Dermis microvascular lymphatic vessel endothelial cell (primary cell): ENCODE measurements at regions not wholly inside any gene's neighbourhood (a gene's known extent, or its start where the extent isn't known, plus 50 kb on each side); places are given as distances from the start of the nearest gene placed in this dataset.

Experiments
- DNase-seq, 2 donors: peaks; one replicate each; pipeline versions ENCODE4 v3.0.0 to v3.0.0-alpha.2; 2010; ENCODE audit warnings: low read depth in 2 of 2

DNA sequence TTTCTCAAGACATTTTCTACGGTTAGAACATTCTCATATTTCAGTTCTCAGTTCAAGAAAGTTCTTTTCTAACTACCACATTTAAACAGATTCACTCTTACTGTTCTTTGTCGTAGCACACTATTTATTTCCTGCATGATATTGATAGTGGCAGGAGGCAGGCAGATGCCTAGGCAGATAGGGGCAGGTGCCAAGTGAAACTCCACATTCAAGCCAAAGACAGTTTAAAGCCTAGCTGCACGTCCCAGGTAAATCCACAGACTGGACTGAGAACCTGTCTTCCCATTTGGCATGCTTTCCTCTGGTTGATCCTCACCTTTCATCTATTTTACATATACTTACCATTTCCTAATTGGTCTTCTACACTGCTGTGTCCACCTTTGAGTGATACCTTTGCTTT is 359.3 kb downstream of the TMX3 start:
- no peak for DNase-seq

DNA sequence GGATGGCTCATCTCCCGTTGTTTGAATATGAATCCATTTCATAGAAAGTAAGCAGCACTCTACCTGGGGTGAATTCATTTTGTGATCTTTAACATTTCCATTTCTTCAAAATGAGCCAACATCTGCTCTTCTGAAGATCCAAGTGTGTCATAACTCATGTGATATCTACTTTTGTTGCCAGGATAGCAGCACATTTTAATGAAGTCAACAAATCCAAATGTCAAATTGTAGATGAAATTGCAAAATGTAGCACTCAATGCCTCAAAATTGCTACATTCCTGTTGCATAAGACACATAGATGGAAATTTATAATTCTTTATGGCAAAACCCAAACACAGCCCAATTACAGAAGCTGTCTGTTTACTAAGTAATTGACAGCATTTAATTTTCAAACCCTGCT is 360.7 kb downstream of the TMX3 start:
- DNase-seq = no peak

DNA sequence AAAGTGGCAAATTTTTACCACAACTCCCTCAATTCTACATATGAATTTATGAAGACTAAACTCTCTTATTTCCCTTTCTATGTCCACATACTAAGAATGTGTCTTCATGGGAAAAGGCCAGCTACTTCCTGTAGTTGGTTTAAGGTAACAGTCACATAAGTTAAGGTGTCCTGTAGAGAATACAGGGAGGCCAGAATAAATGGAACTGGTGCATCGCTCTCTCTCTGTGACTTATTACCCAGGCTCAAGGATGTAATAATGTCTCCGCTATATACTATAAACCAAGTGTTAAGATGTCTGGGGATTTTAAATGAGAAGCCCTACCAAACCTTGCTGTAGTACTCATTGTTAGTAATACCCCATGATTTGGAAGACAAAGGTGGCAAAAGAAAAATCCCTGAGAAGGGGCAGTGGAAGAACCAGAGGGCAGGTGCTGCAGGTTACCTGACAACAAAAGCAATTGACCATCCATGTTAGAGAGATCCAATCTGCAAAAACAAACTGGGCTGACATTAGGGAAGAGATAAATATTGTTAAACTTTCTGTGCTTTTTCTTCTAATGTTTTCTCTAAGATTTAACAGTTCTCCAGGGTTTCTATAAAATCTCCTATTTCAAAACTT is 372.8 kb downstream of the TMX3 start:
- DNase-seq = no peak

DNA sequence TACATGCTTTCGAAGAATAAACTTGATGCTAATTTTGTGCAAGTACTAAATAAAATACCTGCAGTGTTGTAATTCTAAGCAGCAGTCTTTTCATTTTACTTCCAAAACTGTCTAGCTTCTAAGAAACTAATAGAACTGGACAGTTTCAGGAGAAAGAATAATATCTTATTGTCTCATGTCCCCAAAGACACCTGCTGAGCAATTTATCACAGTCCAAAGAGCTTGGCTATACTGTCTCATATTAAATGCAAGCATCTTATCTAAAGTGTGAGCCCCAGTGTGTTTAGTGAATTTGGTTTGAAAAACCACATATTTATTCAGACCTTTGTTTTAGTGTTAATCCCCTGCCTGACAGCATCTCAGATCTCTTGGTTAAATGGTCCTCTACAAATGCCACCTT is 374.3 kb downstream of the TMX3 start:
- no peak for DNase-seq

DNA sequence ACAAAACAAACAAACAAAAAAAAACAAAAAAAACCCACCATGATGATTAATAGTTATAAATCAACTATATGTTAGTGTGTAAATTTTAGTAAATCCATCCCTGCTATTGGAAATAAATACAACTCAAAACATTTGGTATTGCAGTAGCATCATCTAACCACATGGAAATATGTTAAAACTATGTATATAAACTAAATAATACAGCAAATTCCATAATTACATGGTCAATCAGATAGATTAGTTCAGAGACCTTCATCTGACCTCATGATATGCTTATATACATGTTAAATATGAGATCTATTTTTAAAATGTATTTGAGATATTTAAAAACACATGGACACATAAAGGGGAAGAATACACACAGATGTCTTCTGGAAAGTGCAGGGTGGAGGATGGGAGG is 384.2 kb downstream of the TMX3 start:
- DNase-seq = no peak

DNA sequence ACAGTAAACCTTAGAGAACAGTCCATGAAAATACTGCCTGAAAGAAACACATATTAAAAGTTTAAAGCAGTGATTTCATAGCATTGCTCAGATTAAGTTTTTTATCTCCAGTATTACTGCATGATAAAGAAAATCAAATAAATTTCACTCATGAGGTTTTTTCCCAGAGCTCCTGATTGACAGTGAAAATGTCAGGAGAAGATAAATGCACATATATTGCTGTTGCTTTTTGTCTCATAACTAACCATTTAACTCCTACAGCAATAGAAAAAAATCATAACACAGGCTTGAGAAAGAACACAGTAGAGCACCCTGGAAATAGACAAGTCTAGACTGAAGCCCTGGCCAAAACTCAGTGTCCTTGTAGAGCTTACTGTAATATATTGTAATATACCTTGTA is 391.0 kb downstream of the TMX3 start:
- DNase-seq = no peak

DNA sequence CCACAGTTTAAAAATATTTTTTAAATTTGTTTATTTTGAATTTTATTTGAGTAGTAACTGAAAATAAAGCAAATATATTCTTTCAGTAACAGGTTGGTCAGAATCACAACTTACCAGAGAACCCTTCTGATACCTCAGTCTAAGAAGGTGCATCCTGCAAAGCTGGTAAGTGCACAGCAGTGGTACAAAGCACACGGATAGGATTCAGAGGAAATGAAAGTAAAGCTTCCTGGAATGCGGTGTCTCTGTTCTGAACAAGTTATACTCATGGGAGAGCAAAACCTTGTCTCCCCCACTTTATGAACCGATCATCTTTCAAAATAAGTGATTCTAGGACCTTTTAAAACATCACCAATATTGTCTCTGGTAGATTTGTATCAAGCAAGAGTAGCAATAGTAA is 398.3 kb downstream of the TMX3 start:
- no peak for DNase-seq

DNA sequence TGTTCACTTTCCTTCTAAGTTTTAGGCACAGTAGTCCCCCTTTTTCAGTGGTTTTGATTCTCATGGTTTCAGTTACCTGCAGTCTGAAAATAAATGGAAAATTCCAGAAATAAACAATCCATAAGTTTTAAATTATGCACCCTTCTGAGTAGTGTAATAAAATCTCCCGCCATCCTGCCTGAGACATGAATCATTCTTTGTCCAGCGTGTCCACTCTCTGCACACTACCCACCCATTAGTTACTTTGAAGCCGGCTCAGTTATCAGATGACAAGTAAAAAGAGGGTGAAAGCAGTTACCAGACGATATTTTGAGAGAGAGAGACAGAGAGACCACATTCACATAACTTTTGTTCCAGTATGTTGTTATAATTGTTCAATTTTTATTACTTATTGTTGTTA is 400.5 kb downstream of the TMX3 start:
- DNase-seq = no peak

DNA sequence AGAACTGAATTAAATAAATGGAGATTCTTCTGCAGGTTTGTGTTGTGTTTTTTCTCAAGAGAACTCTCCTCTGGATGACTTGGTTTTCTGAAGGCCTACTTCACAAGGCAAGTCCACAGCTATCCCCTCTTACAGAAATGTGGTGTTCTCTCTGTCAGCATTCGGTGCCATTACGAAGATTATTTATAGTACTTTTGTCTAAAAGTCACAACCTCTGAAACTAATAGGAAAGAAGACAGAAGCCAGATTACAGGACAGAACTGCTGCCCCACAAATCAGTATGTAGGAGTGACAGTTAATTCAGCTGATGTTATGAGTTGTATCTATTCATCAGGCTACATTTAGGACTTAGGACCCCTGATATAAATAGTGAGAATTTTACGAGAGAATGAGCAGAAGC is 413.5 kb downstream of the TMX3 start:
- no peak for DNase-seq

DNA sequence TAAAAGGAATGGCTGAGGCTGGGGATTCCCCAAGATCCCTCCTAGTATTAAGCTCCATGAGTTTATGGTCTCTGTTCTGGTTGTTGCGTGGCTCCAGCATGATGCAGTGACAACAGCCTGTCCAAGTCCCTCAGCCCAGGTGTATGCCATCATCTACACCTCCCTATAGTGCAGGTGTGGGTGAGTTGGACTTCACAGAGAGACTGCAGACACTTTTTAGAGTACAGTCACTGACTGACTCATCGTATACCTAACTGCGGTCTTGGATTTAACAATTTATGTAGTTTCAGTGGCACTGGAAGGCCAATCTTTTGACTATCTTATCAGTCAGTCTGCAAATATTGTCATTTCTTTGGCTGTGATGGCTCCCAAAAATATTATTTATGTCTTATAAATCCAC is 415.0 kb downstream of the TMX3 start:
- DNase-seq = no peak

DNA sequence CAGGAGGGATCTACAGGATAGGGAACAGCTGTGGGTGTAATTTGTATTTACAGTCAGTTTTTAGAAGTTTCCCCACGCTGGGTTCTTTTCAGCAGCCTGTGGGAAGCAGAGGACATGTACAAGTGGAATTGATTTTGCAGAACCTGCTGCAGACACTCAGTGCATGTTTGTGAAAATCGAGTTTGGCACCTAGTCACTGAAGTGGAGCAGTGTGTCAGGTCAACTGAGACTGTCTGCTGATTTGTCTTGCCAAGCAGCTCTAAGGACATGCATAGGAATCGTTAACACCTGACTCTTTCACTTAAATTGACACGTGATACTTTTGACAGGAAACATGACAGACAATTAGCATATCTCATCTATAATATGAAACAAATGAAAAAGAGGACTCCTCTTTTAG is 416.6 kb downstream of the TMX3 start:
- DNase-seq = no peak

DNA sequence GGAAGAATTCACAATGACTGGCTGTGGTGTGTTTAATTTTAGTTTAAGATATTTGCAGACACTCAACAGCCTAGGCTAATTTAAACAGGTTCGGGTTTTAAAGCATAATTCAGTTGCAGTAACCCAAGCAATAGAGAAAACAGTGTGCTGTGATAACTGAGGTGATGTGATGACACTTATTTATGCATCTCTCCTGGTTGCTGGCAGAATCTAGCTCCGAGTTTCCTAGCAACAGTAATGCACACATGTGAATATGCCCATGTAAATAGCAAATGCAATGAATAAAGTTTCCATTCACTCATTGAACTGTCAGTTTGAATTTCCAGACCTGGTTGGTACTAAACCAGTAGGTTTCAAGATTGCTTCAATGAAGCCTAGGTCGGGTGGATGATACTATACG is 426.5 kb downstream of the TMX3 start:
- no peak for DNase-seq

DNA sequence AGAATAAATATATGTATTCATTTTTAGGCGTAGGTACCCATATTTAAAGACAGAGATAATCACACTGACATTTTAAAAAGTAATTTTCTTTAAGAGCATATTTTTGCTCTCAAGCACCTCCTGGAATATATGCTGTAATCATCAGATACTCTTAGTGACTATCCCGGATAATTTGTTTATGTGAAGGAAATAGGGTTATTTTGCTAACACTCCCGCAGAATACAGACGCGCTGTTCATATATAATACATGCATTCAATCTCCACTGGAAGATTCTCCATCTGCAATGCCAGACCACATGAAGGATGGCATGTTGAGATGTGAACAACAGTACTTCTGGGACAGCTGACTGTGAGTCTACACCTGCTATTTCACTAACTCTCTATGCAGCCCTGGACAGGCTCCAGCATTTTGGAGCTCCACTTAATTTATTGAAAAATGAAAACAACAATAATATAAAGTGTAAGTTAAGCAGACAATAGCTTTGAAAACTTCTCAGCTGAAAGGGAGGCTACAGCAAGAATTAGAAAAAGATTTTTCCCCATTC is 430.6 kb downstream of the TMX3 start:
- DNase-seq = no peak

DNA sequence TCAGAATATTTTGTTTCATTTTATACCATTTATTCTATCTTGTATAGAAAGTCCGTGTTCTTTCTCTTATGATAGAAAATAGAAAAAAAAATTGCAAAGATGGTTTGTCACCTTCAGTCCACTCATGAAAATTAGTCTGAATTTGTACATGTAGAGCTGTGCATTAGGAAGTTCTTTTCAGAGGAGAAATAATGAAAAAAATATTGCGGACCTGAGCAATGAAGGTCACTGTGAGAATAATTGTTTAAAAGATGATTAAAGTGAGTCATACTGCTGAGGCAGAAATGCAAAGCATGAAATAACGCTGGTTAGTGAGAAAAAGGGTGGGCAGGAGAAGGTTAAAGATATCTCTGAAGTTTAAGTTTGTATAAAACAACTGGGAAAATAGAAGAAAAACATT is 431.1 kb downstream of the TMX3 start:
- no peak for DNase-seq

DNA sequence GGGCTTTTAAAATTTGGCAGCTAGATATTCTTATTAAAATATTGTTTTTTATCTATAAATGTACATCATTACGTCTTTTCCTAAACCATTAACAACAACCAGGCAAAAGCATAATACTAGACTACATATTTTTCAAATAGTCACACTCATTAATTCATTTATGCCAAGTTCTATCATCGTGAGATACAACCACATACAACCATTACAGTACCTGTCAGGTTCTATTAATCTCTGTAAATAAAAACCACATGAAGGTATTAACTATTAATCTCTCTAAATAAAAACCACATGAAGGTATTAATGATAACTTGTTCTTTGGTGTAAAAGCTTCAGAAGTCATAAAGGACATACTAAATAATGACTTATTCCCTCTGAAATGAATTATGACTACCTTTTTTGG is 432.7 kb downstream of the TMX3 start:
- DNase-seq = no peak

DNA sequence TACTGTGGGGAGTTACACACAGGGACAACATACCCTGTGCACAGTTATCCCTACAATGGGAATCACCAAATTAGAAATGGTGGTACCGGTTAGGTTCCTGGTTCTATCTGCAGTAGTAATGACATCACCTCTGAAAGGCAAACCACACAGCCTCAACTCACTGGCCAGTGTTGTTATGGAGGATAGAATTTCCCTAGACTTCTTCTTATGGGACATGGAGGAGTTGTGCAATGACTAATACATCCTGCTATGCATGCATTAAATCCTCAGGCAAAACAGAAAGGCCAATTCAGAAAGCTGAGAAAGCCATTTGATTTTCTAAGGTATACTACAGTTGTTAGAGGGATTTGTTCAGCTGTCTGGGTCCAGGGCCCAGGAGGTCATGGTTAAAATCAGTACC is 439.3 kb downstream of the TMX3 start:
- DNase-seq = no peak

DNA sequence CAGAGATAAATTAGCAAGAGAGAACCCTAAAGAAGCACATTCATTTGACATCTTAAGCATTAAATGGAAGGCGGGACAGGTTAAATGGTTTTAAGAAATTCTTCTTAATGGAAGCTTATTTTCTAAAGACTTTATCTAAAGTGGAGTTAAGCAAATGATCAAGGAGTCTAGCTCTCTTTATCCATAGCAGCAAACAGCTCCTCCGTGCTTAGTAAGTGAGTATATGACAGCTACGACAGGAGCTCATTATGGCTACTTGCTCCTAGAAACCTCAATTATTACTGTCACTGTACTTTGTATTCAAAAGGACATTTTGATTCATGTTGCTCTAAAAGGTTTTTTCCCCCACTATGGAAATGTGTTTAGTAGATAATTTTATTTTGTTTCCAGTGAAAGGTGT is 444.9 kb downstream of the TMX3 start:
- DNase-seq = no peak

DNA sequence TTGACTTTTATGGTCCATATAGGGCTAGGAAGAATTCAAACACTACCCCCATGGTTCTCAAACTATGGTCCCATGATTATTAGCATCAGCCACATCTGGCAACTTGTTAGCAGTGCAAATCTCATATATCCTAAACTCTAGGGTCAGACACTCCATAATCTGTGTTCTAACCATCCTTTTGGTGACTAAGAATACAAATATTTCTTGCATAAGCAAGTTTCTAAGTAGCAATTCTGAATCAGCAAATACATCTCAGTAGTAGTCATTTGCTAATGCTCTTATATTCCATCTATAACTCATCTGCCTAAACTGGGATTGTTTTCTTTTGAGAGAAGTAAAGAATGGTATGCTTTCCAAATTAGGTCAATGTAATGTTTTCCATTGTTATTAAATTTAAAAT is 447.3 kb downstream of the TMX3 start:
- no peak for DNase-seq

DNA sequence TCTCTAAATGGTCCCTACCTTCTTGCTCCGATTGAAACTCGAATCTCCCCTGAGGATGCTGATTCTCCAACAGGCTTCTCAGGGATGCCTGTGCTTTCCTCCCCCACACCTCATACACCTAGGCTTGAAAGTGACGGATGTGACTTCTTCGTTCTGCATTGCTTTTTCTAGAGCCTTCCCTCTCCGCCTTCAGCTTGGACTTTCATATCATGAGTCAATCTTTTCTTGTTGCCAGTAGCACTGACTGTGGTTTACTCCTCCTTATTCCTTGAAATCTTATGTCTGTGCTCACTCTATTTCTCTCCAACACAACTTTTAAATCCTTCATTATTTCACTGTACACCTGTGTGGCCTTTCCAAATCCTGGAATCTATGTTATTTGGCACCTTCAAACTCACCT is 451.4 kb downstream of the TMX3 start:
- no peak for DNase-seq

DNA sequence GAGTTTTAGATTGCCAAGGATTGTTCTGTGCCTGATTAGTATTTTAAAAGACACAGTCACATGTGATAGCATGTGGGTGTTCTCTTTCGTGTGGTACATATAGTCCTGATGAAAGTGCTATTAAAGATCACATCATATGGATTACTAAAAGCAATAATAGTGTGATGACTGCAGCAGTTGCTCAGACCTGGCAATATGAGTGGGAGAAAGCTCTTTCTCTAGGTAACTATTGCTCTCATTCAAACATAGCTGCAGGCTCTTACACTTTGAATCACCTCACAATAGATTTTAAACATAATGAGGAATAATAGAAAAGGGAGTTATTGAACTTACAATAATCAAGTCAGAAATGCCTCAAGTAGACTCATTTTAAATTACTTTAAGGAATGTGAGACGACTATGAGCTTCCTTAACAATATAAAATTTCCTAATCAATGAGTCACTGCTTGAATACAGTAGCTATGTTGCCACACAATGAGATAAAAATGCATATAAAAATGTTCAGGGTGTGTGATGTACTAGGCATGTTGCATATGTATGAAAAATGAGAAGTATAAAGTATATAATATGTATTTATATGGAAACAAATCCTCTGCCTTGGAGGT is 452.1 kb downstream of the TMX3 start:
- DNase-seq = no peak

DNA sequence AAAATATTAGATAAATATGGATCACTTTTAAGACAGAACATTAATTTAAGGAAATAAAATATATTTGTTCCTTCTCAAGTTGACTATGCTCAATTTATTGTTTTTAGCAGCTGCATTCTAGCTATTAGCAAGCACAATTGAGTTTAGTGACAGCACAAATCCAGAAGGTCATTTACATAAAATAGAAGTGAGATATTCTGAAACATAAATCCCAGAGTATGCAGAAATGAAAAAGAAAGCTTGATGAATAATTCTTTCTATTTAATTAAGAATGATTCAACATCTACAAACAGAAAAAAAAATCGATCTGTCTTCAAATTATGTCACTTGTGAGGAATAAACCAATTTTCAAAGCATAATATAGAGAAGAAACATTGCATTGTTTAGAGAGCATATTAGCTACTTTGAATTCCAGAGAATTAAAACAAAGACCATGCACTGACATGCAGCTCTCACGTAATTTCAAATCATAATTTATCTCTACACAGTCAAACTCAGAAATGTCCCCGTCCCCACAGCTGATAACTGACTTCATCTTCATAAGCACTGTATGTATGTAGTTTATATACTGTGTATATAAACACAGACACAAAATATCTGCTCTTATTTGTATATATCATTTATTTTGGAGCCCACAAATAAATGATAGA is 458.4 kb downstream of the TMX3 start:
- DNase-seq = no peak

DNA sequence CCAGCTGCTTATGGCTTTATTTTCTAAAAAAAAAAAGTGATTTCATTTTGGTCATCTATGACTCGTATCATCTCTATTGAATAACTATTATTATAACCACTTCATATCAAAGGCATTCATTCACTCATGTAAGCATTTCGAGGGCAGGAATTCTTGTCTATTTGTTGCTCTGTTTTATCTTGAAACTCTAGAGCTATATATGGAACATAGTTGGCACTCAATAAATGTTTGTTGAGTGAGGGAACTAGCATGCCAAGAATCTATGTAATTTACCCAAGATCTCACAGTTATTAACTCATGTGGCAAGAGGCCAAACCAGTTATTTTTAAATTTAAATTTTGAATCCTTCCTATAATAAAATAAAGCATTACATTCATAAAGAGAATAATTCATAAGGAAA is 470.1 kb downstream of the TMX3 start:
- no peak for DNase-seq

DNA sequence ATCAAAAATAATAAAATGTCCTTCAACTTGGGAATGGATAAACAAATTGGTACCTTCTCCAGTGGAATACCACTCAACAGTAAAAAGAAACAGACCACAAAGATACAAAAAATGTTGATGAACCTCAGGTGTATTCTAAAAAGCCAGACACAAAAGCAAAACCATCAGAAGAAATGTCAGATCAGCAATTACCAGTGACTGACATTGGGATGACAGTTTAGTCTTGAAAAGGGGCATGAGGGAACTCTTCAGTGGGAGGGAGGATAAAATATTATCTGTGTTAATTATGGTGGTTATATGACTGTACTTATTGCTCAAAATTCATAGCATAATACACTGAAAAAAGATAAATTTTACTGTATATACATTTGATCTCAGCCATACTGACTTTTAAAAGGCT is 473.0 kb downstream of the TMX3 start:
- no peak for DNase-seq
